ENCODE measurements at regions not wholly inside any gene's neighbourhood (a gene's known extent, or its start where the extent isn't known, plus 50 kb on each side); places are given as distances from the start of the nearest gene placed in this dataset.

DNA sequence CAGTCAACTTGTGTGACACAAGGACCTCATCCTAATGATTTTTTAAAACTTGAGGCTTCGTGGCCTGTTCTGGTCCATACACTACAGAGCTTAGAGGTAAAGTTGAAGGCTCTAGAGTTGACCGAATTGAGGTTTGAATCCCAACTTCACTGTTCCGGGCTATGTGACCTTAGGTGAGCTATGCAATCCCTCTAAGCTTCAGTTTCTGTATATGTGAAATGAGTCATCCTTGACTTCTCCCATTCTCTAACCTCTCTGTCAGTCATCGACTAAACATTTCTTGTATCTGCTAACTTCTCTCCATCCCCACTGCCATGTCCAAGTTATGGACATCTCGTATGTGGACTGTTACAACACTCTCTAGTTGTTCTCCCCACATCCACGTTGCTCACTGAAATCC is 178.2 kb upstream of the TMEM45B start:
- intact Hi-C loops (cut with DNase I): no loop called here
- Histone ChIP-seq H3K9me3 (no peaks in the 10 kb centered on the region), H3K27ac (no peak overlapping the region), H3K27me3 (no peaks in the 10 kb centered on the region), H3K36me3 (no peaks in the 10 kb centered on the region), H3K4me1 (no peaks in the 10 kb centered on the region), H3K4me3 (no peak overlapping the region)
- WGBS, 2 donors: 86 to 88% methylated on average over 6 of the region's 6 CpGs
- no peak for DNase-seq
- TF ChIP-seq POLR2A (IDR thresholded peaks at IDR 0.05) (no peak), POLR2AphosphoS5 (IDR thresholded peaks at IDR 0.05) (no peak), EP300 (IDR thresholded peaks at IDR 0.05) (no peak)
- TF ChIP-seq, protein P1, sequence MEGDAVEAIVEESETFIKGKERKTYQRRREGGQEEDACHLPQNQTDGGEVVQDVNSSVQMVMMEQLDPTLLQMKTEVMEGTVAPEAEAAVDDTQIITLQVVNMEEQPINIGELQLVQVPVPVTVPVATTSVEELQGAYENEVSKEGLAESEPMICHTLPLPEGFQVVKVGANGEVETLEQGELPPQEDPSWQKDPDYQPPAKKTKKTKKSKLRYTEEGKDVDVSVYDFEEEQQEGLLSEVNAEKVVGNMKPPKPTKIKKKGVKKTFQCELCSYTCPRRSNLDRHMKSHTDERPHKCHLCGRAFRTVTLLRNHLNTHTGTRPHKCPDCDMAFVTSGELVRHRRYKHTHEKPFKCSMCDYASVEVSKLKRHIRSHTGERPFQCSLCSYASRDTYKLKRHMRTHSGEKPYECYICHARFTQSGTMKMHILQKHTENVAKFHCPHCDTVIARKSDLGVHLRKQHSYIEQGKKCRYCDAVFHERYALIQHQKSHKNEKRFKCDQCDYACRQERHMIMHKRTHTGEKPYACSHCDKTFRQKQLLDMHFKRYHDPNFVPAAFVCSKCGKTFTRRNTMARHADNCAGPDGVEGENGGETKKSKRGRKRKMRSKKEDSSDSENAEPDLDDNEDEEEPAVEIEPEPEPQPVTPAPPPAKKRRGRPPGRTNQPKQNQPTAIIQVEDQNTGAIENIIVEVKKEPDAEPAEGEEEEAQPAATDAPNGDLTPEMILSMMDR (IDR thresholded peaks at IDR 0.05): no peak

DNA sequence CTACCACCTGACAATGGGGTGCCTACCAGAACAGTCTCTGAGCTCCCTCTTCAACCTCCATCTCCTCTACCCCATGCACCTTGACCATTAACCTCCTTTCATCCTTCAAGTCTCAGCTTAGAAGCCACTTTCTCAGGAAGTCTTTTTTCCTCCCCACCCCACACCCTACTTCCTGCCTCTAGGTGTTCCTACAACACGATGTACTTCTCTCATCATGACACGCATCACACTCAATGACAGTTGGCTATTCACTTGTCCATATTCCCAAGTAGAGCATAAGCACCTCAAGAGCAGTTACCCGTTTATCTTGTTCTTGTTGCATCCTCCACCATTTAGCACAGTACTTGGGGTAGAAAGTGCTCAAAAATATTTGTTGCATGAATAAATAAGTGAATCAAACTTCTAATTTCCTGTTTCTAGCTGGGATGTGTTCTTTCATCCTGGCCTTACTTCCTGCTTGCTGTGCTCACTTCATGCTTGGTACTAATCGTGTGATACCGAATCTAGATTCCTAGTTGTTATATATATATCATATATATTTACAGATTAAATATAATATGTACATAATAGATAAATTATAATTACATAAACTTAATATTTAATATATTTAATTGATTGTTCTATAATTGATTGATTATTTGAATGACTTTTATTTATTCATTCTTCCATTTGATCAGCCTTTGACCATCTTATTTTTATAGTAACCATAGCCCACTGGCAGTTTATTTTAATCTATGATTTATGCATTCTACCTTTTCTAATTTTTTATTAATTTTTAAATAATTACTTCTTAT is 177.5 kb upstream of the TMEM45B start:
- DNase-seq: no peak
- no peaks in the 10 kb centered on the region for H3K9me3 ChIP-seq
- WGBS, 2 donors: 70 to 72% methylated on average over 5 of the region's 5 CpGs
- H3K36me3 ChIP-seq: no peaks in the 10 kb centered on the region
- intact Hi-C loops (cut with DNase I): no loop called here
- no peak overlapping the region for H3K27ac ChIP-seq
- no peak overlapping the region for H3K4me3 ChIP-seq
- no peak for TF ChIP-seq POLR2A (IDR thresholded peaks at IDR 0.05)
- no peak for TF ChIP-seq EP300 (IDR thresholded peaks at IDR 0.05)
- no peak for TF ChIP-seq POLR2AphosphoS5 (IDR thresholded peaks at IDR 0.05)
- TF ChIP-seq, protein P1 (IDR thresholded peaks at IDR 0.05): no peak
- no peaks in the 10 kb centered on the region for H3K4me1 ChIP-seq
- H3K27me3 ChIP-seq: no peaks in the 10 kb centered on the region

DNA sequence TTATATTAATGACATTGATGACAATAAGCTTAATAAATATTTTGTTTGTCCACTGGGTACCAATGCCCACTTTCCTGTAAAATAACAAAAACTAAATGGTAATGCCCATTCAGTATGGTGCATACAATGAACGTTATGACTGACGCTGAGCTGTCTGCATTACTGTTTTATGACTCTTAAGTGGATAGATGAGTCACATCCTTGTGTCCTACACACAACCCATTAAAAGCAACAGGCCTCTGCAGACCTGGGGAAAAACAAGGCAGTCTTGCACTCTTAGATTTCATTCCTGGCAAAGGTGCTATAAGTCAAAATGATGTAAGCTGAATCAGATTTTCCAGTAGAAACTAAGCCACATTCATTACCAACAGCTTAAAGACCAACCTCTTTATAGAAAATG is 176.3 kb upstream of the TMEM45B start:
- no peak for DNase-seq
- Histone ChIP-seq H3K36me3 (no peaks in the 10 kb centered on the region), H3K9me3 (no peaks in the 10 kb centered on the region), H3K4me1 (no peaks in the 10 kb centered on the region), H3K27me3 (no peaks in the 10 kb centered on the region), H3K4me3 (no peak overlapping the region), H3K27ac (no peak overlapping the region)
- intact Hi-C loops (cut with DNase I): no loop called here
- TF ChIP-seq EP300 (IDR thresholded peaks at IDR 0.05) (no peak), POLR2A (IDR thresholded peaks at IDR 0.05) (no peak), POLR2AphosphoS5 (IDR thresholded peaks at IDR 0.05) (no peak)
- TF ChIP-seq, protein P1 (IDR thresholded peaks at IDR 0.05): no peak
- 4 to 36% methylated on average over 2 of the region's 2 CpGs for WGBS, 2 donors

DNA sequence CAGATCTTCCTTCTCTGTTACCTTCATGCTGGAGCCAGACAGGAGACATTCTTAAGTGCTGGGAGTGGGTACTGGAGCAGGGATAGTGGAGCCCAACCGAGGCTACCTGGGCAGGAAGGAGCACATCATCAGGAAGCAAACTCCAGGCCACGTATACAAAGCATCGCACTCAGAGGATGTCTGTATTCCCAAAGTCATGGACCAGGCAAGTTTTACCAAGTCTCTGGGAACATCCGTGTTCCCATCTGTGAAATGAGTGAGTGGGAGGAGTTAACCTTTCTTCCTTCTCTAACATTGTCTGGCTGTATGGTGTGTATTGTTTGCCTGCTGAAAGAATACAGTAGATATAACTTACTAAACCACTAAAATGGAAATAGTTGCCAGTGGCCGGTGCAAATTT is 175.0 kb upstream of the TMEM45B start:
- TF ChIP-seq POLR2AphosphoS5 (IDR thresholded peaks at IDR 0.05) (no peak), POLR2A (IDR thresholded peaks at IDR 0.05) (no peak), EP300 (IDR thresholded peaks at IDR 0.05) (no peak)
- TF ChIP-seq, protein P1 (IDR thresholded peaks at IDR 0.05): no peak
- H3K27ac ChIP-seq: no peak overlapping the region
- no peak for DNase-seq
- no peak overlapping the region for H3K4me3 ChIP-seq
- H3K27me3 ChIP-seq: no peaks in the 10 kb centered on the region
- intact Hi-C loops (cut with DNase I): no loop called here
- H3K9me3 ChIP-seq: no peaks in the 10 kb centered on the region
- no peaks in the 10 kb centered on the region for H3K4me1 ChIP-seq
- WGBS, 2 donors: 67 to 84% methylated on average over 5 of the region's 5 CpGs
- H3K36me3 ChIP-seq: no peaks in the 10 kb centered on the region

Measured in sigmoid colon (tissue), 6 donors.